ENCODE measurements at regions not wholly inside any gene's neighbourhood (a gene's known extent, or its start where the extent isn't known, plus 50 kb on each side); places are given as distances from the start of the nearest gene placed in this dataset.

DNA sequence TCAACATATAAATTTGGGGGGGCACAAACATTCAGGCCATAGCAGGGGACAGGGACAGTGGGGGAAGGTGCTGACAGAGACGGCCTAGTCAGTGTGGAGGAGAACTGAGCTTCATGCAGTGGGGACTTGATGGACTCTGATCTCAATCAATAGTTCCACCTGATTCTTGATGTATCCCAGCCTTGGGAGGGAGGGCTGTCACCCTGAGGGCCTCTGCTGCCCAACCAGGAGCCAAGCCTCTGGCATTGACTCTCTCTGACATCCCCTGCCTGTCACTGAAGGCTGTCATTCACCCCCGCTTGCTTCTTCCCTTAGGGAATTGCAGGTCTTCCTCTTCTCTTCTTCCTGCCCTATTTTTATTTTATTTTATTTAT lies 180.6 kb upstream of the TAB2 start:
- Histone ChIP-seq H3K36me3 (no peaks in the 10 kb centered on the region), H3K9me3 (no peaks in the 10 kb centered on the region), H3K27ac (no peak overlapping the region), H3K27me3 (replicated peaks; ENCODE audit: insufficient read depth) (no peaks in the 10 kb centered on the region), H3K4me3 (no peak overlapping the region), H3K4me1 (replicated peaks) (peaks cover 18% of the 10 kb centered on the region)
- no peak for TF ChIP-seq POLR2A (IDR thresholded peaks at IDR 0.05)
- TF ChIP-seq, protein P1, sequence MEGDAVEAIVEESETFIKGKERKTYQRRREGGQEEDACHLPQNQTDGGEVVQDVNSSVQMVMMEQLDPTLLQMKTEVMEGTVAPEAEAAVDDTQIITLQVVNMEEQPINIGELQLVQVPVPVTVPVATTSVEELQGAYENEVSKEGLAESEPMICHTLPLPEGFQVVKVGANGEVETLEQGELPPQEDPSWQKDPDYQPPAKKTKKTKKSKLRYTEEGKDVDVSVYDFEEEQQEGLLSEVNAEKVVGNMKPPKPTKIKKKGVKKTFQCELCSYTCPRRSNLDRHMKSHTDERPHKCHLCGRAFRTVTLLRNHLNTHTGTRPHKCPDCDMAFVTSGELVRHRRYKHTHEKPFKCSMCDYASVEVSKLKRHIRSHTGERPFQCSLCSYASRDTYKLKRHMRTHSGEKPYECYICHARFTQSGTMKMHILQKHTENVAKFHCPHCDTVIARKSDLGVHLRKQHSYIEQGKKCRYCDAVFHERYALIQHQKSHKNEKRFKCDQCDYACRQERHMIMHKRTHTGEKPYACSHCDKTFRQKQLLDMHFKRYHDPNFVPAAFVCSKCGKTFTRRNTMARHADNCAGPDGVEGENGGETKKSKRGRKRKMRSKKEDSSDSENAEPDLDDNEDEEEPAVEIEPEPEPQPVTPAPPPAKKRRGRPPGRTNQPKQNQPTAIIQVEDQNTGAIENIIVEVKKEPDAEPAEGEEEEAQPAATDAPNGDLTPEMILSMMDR (IDR thresholded peaks at IDR 0.05): no peak
- no peak for TF ChIP-seq POLR2AphosphoS5 (IDR thresholded peaks at IDR 0.05)
- DNase-seq (ENCODE audit: low spot score): no peak
- intact Hi-C loops (cut with DNase I): no loop called here
- WGBS: 97% methylated on average over 2 of the region's 2 CpGs

GRCh38 chr6:149137594-149137993 lies 179.9 kb upstream of the TAB2 start:
- Histone ChIP-seq H3K36me3 (no peaks in the 10 kb centered on the region), H3K9me3 (no peaks in the 10 kb centered on the region), H3K27me3 (replicated peaks; ENCODE audit: insufficient read depth) (no peaks in the 10 kb centered on the region), H3K4me3 (no peak overlapping the region), H3K4me1 (replicated peaks) (peaks cover 16% of the 10 kb centered on the region), H3K27ac (no peak overlapping the region)
- no peak for DNase-seq (ENCODE audit: low spot score)
- intact Hi-C loops (cut with DNase I): no loop called here
- TF ChIP-seq POLR2A (IDR thresholded peaks at IDR 0.05) (no peak), POLR2AphosphoS5 (IDR thresholded peaks at IDR 0.05) (no peak)
- TF ChIP-seq, protein P1 (IDR thresholded peaks at IDR 0.05): no peak
- WGBS: 79% methylated on average over 4 of the region's 4 CpGs

DNA sequence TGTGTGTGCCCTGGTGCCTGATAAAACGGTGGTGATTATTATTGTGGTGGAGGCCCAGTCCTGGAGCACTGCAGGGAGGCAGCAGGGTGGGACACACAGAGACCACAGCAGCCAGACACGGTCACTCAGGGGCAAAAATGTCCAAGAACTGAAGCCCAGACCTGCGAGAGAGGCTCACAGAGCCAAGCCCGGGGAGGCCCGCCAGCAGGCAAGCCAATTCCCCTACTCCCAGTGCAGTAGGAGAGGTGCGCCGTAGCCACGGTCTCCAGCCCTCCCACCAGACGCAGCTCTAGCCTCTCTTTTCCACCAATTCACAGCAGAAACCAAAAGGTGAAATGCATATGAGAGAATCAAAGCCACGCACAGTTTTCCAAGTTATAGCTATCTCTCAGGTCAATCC lies 179.4 kb upstream of the TAB2 start:
- H3K36me3 ChIP-seq: no peaks in the 10 kb centered on the region
- intact Hi-C loops (cut with DNase I): no loop called here
- H3K27ac ChIP-seq: no peak overlapping the region
- H3K9me3 ChIP-seq: no peaks in the 10 kb centered on the region
- no peak for DNase-seq (ENCODE audit: low spot score)
- TF ChIP-seq POLR2A (IDR thresholded peaks at IDR 0.05): no peak
- no peak for TF ChIP-seq POLR2AphosphoS5 (IDR thresholded peaks at IDR 0.05)
- TF ChIP-seq, protein P1 (IDR thresholded peaks at IDR 0.05): no peak
- 90% methylated on average over 10 of the region's 10 CpGs for WGBS
- peaks cover 11% of the 10 kb centered on the region for H3K4me1 ChIP-seq (replicated peaks)
- no peak overlapping the region for H3K4me3 ChIP-seq
- H3K27me3 ChIP-seq (replicated peaks; ENCODE audit: insufficient read depth): no peaks in the 10 kb centered on the region

GRCh38 chr6:149138699-149139294 lies 178.7 kb upstream of the TAB2 start:
- intact Hi-C loops (cut with DNase I): no loop called here
- no peaks in the 10 kb centered on the region for H3K36me3 ChIP-seq
- H3K4me3 ChIP-seq: no peak overlapping the region
- H3K27me3 ChIP-seq (replicated peaks; ENCODE audit: insufficient read depth): no peaks in the 10 kb centered on the region
- no peak for DNase-seq (ENCODE audit: low spot score)
- WGBS: 92% methylated on average over 12 of the region's 12 CpGs
- H3K27ac ChIP-seq: no peak overlapping the region
- no peaks in the 10 kb centered on the region for H3K9me3 ChIP-seq
- H3K4me1 ChIP-seq (replicated peaks): peaks cover 9% of the 10 kb centered on the region
- TF ChIP-seq POLR2AphosphoS5 (IDR thresholded peaks at IDR 0.05): no peak
- TF ChIP-seq POLR2A (IDR thresholded peaks at IDR 0.05): no peak
- TF ChIP-seq, protein P1 (IDR thresholded peaks at IDR 0.05): no peak

GRCh38 chr6:149139782-149140136 lies 177.8 kb upstream of the TAB2 start:
- intact Hi-C loops (cut with DNase I): no loop called here
- H3K36me3 ChIP-seq: no peaks in the 10 kb centered on the region
- peaks cover 5% of the 10 kb centered on the region for H3K4me1 ChIP-seq (replicated peaks)
- no peak overlapping the region for H3K4me3 ChIP-seq
- TF ChIP-seq POLR2A (IDR thresholded peaks at IDR 0.05) (no peak), POLR2AphosphoS5 (IDR thresholded peaks at IDR 0.05) (no peak)
- TF ChIP-seq, protein P1 (IDR thresholded peaks at IDR 0.05): no peak
- no peaks in the 10 kb centered on the region for H3K27me3 ChIP-seq (replicated peaks; ENCODE audit: insufficient read depth)
- H3K9me3 ChIP-seq: no peaks in the 10 kb centered on the region
- peak overlapping the region; percentile 49 to 57 for H3K27ac ChIP-seq
- no peak for DNase-seq (ENCODE audit: low spot score)
